Muscle of back (tissue), 3 donors: ENCODE measurements at regions not wholly inside any gene's neighbourhood (a gene's known extent, or its start where the extent isn't known, plus 50 kb on each side); places are given as distances from the start of the nearest gene placed in this dataset.

ENCODE experiments used
- DNase-seq, 3 donors: peaks; one replicate each; pipeline versions ENCODE4 v3.0.0 to v3.0.0-alpha.2; 2013

GRCh38 chr7:156180451-156181229, 368.4 kb upstream of the SHH start:
- no peak for DNase-seq

DNA sequence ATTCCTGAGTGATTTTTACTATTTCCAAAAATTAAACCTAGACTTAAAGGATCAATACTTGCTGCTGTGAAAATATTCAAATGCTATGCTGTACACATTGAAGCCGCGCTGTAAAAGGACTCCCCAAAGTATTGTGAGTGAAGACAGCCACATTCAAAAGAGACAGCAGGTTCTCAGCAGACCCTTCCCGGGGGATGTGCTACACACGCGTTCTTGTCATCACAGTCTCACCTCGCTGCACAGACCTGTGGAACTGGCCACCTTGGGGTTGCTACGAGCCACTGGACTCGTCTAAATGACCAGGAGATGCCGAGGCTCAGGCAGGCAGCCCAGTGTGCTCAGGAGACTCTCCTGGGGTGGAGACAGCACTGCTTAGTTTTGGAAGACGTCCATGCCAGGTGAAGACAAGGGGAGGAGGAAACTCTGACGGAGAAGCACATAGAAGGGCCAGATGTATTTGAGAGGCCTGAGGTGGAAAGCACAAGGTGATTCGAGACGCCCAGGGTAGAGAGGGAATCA, 367.7 kb upstream of the SHH start:
- DNase-seq: no peak

DNA sequence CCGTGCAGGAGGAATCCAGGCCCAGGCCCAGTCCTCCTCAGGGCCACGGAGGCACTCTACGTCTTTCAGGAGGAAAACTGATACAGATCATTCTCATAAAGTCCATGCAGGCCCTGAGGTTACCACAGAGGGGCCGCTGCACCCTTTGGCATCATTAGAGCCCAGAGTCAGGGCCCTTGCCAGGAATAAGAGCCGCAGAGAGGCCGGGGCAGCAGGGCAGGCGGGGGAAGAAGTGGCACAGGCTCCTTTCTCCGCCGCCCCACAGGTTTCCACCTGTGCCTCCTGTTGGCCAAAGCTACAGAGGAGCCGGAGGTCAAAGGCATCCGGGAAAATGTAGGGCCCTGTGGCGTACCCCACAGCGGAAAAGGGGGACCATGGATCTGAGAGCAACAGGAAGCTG, 366.6 kb upstream of the SHH start:
- no peak for DNase-seq

- no peak for DNase-seq
Observed at GRCh38 chr7:156178214-156178613, 366.0 kb upstream of the SHH start.

DNA sequence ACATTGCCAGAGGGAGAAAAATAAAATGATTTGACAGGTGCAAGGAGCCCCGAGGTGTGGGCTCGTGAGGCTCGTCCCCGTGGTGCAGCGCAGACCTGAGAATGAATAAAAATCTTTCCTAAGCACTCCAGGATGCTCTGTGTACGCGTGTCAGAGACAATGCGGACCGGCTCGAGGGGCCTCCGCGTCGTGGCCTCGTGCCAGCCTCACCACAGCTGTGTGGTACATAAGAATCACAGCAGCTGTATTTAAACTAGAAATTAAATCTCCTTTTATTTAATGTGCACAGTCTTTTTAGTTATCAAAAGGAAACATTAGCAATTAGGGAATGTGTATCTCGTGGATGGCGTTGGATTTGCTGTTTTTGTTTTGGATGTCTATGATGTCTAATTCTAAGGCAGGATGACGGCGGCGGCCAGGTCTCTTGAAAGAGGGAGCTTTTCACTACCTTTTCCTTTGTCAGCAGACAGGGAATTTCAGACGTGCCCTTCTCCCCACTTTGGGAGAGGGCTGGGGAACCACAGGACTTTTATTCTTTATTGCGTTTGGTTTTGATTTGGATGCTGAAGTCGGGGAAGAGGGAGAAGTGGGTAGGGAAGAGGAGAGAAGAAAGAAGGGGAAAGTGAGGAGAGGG, 365.3 kb upstream of the SHH start:
- DNase-seq: peak in 2 of 3 donors; percentile 10 to 29

DNA sequence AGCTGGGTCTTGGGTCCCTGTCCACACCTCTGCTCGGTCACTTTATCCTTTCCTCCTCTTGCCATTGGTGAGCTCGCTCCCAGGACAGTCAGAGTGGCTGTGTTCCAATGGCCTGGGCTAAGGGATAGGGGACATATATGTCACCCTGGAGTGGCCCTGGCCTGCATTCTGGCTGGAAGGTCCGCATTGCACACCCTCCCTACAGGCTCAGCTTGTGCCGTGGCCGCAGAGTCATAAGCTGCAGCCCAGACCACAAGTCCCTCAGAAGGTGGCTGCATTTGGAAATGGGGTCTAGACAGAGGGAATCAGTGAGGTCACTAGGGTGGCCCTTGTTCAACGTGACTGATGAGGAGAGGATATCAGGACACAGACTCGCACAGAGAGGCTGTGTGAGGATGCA, 363.8 kb upstream of the SHH start:
- DNase-seq: no peak

DNA sequence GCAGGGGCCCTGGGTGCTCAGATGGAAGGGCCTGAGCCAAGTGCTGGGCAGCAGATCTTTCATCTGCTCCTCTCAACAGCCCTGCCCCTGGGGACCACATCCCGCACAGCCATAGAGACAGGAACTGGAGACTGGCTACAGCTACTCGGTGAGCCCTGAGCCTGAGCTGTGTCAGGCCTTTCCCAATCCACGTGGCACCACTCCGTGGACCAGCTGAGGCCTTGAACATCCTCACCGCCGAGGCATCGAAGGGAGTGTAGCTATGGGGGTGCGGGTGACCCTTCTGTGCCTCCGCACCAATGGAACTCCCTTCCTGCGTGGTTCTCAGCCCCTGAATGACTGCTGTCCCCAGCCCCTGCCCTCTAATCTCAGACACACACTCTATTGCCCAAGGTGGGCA, 362.7 kb upstream of the SHH start:
- DNase-seq: no peak

DNA sequence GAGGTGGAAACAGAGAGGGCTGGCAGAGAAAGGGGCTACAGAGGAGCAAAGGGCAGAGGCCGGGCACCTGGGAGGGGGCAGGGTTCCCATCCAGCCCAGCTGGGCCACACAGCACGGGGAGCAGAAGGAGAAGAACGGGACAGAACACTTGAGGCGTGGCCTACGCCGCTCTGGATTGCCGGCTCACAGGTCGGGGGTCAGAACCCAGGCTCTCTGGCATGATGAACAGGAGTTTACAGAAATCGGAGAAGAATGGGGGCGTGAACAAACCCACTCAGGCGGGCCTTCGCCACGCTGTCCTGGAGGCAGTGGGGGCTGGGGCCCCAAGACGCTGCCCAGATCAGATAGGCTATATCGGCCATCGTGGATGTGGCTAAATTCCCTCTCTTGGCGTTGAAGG, 362.2 kb upstream of the SHH start:
- DNase-seq: no peak

- no peak for DNase-seq
Observed at GRCh38 chr7:156173748-156174353, 361.6 kb upstream of the SHH start.

DNA sequence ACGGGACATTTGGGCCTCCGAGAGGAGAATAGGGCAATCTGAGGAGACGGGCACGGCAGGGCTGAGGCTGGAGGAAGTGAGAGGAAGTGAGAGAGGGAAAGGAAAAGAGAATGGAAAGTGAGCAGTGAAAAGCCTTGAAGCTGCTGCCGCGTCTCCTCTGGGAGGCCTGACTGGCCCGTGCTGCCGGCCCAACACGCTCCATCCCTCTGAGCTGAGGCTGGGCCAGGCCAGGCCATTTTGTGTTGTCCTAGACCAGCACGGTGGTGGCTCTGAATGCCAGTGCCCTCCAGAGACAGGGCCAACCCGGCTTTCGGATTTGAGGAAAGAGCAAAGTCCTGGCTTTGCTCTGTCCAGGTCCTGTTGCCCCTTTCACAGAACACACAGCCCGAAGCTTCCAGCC, 361.1 kb upstream of the SHH start:
- DNase-seq: no peak

DNA sequence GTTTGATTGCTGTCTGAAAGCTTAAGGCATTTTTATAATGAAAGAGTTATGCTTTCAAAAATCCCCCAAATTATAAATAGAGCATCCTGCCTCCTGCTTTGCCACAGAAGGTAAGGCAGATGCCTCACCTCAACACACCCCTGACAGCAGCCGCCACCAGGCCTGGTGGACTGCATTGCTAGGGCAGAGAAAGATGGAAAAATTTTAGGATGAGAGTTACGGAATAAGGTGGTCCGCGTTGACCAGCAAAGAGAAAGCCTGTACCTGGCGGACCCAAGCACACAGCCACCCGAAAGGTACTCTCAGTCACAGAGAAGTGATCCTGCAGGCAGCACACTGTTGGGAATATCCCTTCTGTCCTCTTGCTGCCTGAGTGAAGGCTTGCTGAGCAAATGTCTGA, 360.4 kb upstream of the SHH start:
- DNase-seq: no peak

GRCh38 chr7:156169474-156170370, 357.5 kb upstream of the SHH start:
- no peak for DNase-seq

DNA sequence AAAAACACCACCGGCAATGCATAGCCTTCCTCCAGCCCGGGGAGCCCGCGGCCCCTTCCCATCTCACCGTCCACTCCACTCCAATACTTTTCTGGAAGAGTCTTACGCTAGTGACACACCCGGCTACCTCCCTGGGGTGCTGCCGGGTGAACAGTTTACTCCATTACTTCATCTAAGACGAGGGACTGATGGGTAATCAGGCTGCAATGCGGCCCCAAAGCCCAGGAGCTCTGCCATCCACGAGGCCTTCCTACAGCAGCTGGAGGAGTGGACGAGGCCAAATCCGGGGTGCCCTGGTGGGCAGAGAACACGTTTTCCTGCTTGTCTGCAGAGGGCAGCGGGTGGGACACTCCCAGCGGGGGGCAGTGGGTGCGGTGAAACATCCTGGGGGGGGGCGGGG, 356.2 kb upstream of the SHH start:
- no peak for DNase-seq

- no peak for DNase-seq
Observed at GRCh38 chr7:156167987-156168386, 355.7 kb upstream of the SHH start.

DNA sequence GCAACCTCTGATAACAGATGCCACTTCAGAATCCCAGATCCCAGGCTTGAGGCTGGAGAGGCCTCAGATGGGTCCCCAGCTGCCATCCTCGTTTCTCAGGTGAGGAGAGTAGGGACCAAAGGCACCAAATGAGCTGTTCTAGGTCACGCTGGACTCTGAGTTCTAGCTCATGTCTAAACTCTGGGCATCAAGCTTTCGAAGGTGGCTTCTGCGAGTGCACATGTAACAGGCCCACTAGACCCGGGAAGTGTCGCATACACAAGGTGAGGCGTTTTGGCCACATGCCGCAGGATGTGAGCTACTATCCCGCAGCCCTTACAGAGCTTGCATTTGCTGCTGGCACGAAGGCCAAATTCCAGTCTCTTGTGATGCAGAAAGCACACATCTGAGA, 355.1 kb upstream of the SHH start:
- DNase-seq: no peak

DNA sequence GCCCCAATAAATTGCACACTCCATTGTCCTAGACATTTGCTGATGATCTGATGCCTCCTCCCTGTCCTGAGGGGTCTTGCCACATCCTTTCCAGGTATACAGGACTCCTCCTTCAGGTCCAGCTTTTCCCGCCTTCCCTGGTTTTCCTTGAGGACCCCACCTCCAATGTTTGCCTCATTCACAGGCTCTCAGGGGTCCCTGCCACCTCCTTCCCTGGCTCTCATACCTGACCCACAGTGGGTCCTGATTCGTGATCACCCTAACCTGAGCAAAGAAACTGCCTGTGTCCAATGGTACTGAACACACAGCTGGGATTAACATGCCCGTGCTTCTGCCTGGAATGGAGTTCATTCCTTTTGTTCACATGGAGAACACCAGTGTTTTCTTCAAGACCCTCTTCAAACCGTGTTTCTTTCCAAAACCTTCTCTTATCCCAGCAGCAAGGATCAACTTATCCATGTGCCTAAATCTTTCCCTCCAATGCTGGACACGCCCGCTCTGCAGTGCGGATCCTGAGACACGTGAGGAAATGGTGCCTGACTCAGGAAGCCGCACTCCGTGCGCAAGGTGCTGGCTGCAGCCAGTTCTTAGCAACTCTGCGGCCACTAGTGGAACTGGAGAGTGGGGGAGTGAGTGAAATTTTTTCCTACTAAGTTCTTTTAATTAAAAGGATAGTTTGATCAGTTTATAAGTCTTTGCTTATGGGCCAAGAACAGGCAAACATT, 354.6 kb upstream of the SHH start:
- no peak for DNase-seq

DNA sequence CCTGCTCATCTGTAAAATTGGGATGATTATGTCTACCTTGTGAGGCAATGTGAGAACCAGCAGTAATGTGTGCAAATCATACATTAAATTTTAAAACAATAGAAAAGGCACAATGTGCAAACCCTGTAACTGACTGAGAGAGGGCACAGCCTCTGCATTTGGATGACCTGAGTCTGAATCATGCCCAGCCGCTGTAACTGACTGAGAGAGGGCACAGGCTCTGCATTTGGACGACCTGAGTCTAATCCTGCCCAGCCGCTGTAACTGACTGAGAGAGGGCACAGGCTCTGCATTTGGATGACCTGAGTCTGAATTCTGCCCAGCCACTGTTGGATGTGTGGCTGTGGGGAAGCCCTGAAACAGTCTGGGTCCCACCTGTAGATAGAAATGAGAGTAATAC, 351.5 kb upstream of the SHH start:
- DNase-seq: no peak

GRCh38 chr7:156162451-156162850, 350.2 kb upstream of the SHH start:
- DNase-seq: no peak

DNA sequence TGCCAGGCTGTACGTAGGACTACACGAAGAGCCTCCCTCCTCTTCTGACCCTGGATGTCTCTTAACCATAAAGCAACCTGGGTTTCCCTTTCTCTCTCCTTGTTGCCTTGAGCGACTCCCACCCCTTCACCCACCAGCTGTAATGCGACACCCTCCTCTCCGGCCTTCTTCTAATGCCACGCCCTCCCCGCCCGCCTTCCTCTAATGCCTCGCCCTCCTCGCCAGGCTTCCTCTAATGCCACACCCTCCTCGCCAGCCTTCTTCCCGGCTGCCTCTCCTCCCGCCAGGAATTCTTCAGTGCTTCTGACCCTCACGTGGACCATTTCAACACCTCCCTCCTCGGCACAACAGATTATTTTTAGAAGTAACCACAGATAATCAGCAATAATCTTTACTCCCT, 348.5 kb upstream of the SHH start:
- no peak for DNase-seq

- no peak for DNase-seq
Observed at GRCh38 chr7:156158693-156159092, 346.4 kb upstream of the SHH start.

- DNase-seq: no peak
Observed at GRCh38 chr7:156158213-156158612, 345.9 kb upstream of the SHH start.
